AG04450 (cell line): ENCODE measurements at regions not wholly inside any gene's neighbourhood (a gene's known extent, or its start where the extent isn't known, plus 50 kb on each side); places are given as distances from the start of the nearest gene placed in this dataset.

Source experiments
- CTCF ChIA-PET: fragments of 300-600, 350-600 bp; formaldehyde crosslinking; extraction: SDS; loops from one replicate; lab custom pipeline; 2022; ENCODE audit warnings: antibody characterized with exemption, inconsistent platforms; lab: Charles Lee
- POLR2A ChIA-PET: fragments of 350-600 bp; formaldehyde crosslinking; extraction: SDS; loops from one replicate; lab custom pipeline; 2021; ENCODE audit warnings: antibody characterized with exemption, inconsistent platforms; lab: Yijun Ruan, JAX
- DNase-seq: peaks from one replicate; pipeline ENCODE4 v3.0.0-alpha.2; 2011; ENCODE audit warnings: low read depth, low spot score
- H3K27ac ChIP-seq: one replicate; pipeline ENCODE4 v1.5.1; 2012; ENCODE audit warnings: low read depth, low read length, control low read depth
- H3K27me3 ChIP-seq: one replicate; pipeline ENCODE4 v1.6.0; 2012; ENCODE audit warnings: low read length; ENCODE audit not compliant: control insufficient read depth, insufficient read depth
- H3K4me3 ChIP-seq: 2 replicates; pipeline ENCODE4 v1.5.1; 2011; ENCODE audit warnings: mild to moderate bottlenecking, low read depth, low read length, control low read depth
- H3K9me3 ChIP-seq: 2 replicates; pipeline ENCODE4 v1.5.1; 2012; ENCODE audit warnings: low read length; ENCODE audit not compliant: control insufficient read depth, insufficient read depth
- TF ChIP-seq, protein P1 (sequence below): IDR thresholded peaks from 2 replicates; pipeline ENCODE4 v1.5.1; 2011; ENCODE audit warnings: low read depth, low read length, control low read depth, inconsistent platforms

DNA sequence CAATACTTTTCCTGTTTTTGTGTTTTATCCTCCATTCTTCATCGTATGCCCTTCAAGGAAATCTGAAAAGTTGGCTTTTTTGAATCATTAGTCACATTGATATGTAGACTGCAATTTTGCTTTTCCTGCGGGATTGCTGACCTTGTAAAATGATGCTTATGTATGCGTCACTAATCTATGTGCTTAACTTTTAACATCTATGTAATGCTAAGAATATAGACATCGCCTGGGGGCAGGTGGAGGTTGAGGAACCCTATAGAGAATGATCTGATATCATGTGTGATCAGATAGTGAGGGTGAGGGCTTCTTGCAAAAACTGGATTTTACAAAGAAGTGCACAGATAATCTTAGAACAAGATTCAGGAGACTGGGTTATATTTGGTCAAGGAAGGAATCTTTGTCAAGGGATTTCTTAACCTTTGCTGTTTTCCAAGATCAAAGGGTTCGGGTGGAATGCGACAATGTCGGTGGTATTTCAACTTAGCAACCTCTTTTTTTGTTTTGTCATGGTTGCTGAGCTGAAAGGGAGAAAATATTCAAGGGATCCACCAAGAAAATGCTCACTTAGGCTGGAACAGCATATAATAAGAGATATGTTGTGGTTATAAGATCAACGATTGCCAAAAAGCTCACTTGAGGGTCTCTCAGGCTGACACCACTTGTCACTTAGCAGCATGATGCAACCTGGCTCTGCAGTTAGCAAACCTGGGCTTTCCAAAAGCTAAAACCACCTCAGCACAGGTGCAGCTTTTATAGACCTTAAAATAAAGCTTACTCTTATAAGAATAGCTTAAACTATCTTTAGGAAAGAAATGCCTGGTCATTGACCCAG is 70.6 kb upstream of the PUDP start:
- no peak overlapping the region for H3K27ac ChIP-seq
- H3K27me3 ChIP-seq, result no peaks in the 10 kb centered on the region
- no peaks in the 10 kb centered on the region for H3K9me3 ChIP-seq
- CTCF ChIA-PET, result no interaction called here
- POLR2A ChIA-PET, result no interaction called here
- no peak for DNase-seq
- no peak overlapping the region for H3K4me3 ChIP-seq
- TF ChIP-seq, protein P1, sequence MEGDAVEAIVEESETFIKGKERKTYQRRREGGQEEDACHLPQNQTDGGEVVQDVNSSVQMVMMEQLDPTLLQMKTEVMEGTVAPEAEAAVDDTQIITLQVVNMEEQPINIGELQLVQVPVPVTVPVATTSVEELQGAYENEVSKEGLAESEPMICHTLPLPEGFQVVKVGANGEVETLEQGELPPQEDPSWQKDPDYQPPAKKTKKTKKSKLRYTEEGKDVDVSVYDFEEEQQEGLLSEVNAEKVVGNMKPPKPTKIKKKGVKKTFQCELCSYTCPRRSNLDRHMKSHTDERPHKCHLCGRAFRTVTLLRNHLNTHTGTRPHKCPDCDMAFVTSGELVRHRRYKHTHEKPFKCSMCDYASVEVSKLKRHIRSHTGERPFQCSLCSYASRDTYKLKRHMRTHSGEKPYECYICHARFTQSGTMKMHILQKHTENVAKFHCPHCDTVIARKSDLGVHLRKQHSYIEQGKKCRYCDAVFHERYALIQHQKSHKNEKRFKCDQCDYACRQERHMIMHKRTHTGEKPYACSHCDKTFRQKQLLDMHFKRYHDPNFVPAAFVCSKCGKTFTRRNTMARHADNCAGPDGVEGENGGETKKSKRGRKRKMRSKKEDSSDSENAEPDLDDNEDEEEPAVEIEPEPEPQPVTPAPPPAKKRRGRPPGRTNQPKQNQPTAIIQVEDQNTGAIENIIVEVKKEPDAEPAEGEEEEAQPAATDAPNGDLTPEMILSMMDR, result no peak

- POLR2A ChIA-PET, result no interaction called here
- TF ChIP-seq, protein P1, result no peak
- Histone ChIP-seq H3K9me3 (no peaks in the 10 kb centered on the region), H3K27ac (no peak overlapping the region), H3K27me3 (no peaks in the 10 kb centered on the region), H3K4me3 (no peak overlapping the region)
- CTCF ChIA-PET, result no interaction called here
- DNase-seq, result no peak
These were observed 69.1 kb upstream of the PUDP start for GRCh38 chrX:7216981-7217587.

GRCh38 chrX:7215842-7216241 is 67.9 kb upstream of the PUDP start:
- Histone ChIP-seq H3K9me3 (no peaks in the 10 kb centered on the region), H3K27ac (no peak overlapping the region), H3K4me3 (no peak overlapping the region), H3K27me3 (no peaks in the 10 kb centered on the region)
- no peak for DNase-seq
- ChIA-PET POLR2A (no interaction called here), CTCF (no interaction called here)
- TF ChIP-seq, protein P1, result no peak

GRCh38 chrX:7214251-7214650 is 66.3 kb upstream of the PUDP start:
- TF ChIP-seq, protein P1, result no peak
- Histone ChIP-seq H3K27me3 (no peaks in the 10 kb centered on the region), H3K27ac (no peak overlapping the region), H3K9me3 (no peaks in the 10 kb centered on the region), H3K4me3 (no peak overlapping the region)
- no peak for DNase-seq
- CTCF ChIA-PET, result interaction anchor here (0.6 kb wide), 1 partner anchor 22 kb away, joined by 3 read pairs; no protein-coding TSS in a partner anchor
- POLR2A ChIA-PET, result no interaction called here

- POLR2A ChIA-PET, result no interaction called here
- no peaks in the 10 kb centered on the region for H3K9me3 ChIP-seq
- no peak overlapping the region for H3K27ac ChIP-seq
- TF ChIP-seq, protein P1, result no peak
- DNase-seq, result no peak
- no peak overlapping the region for H3K4me3 ChIP-seq
- CTCF ChIA-PET, result no interaction called here
- H3K27me3 ChIP-seq, result no peaks in the 10 kb centered on the region
These were observed 57.2 kb upstream of the PUDP start for GRCh38 chrX:7205037-7205577.
